H9 (cell line): ENCODE measurements at regions not wholly inside any gene's neighbourhood (a gene's known extent, or its start where the extent isn't known, plus 50 kb on each side); places are given as distances from the start of the nearest gene placed in this dataset.

Experiments
- DNase-seq: peaks from one replicate; pipeline ENCODE4 v3.0.0-alpha.2; 2017
- H2AFZ ChIP-seq: one replicate; pipeline ENCODE4 v1.6.1; 2013; ENCODE audit warnings: mild to moderate bottlenecking, low read length, control low read depth, moderate library complexity
- H2AK5ac ChIP-seq: 2 replicates; pipeline ENCODE4 v1.6.1; 2013; ENCODE audit warnings: low read length, control low read depth, mixed read lengths; ENCODE audit not compliant: insufficient read length
- H2BK120ac ChIP-seq: one replicate; pipeline ENCODE4 v1.6.1; 2013; ENCODE audit warnings: low read depth, mild to moderate bottlenecking, low read length, control low read depth, inconsistent platforms; ENCODE audit not compliant: poor library complexity, severe bottlenecking
- H2BK12ac ChIP-seq: 2 replicates; pipeline ENCODE4 v1.6.1; 2013; ENCODE audit warnings: low read length, control low read depth, mixed read lengths, low read depth; ENCODE audit not compliant: insufficient read length
- H2BK15ac ChIP-seq: 2 replicates; pipeline ENCODE4 v1.6.1; 2013; ENCODE audit warnings: low read depth, low read length, control low read depth
- H2BK20ac ChIP-seq: one replicate; pipeline ENCODE4 v1.6.1; 2013; ENCODE audit warnings: low read depth, mild to moderate bottlenecking, low read length, control low read depth, inconsistent platforms; ENCODE audit not compliant: poor library complexity, severe bottlenecking
- H2BK5ac ChIP-seq: 2 replicates; pipeline ENCODE4 v1.6.1; 2013; ENCODE audit warnings: low read length, control low read depth, mixed read lengths; ENCODE audit not compliant: insufficient read length
- H3K14ac ChIP-seq: 2 replicates; pipeline ENCODE4 v1.6.1; 2013; ENCODE audit warnings: low read length, control low read depth; ENCODE audit not compliant: insufficient read depth
- H3K18ac ChIP-seq: 2 replicates; pipeline ENCODE4 v1.6.1; 2013; ENCODE audit warnings: low read depth, mild to moderate bottlenecking, mixed read lengths, low read length, control low read depth; ENCODE audit not compliant: insufficient read length
- H3K23ac ChIP-seq: 2 replicates; pipeline ENCODE4 v1.6.1; 2013; ENCODE audit warnings: low read length, control low read depth, mixed read lengths, low read depth; ENCODE audit not compliant: insufficient read length
- H3K23me2 ChIP-seq: 2 replicates; pipeline ENCODE4 v1.6.1; 2013; ENCODE audit warnings: low read depth, mild to moderate bottlenecking, mixed read lengths, low read length, control low read depth; ENCODE audit not compliant: insufficient read length, poor library complexity, severe bottlenecking
- H3K27ac ChIP-seq: 2 replicates; pipeline ENCODE4 v1.5.1; 2013; ENCODE audit warnings: low read length, control low read depth, mixed read lengths, low read depth; ENCODE audit not compliant: insufficient read length
- H3K27me3 ChIP-seq: 2 replicates; pipeline ENCODE4 v1.6.1; 2013; ENCODE audit warnings: low read length, control low read depth, inconsistent platforms; ENCODE audit not compliant: insufficient read depth
- H3K4ac ChIP-seq: 2 replicates; pipeline ENCODE4 v1.6.1; 2013; ENCODE audit warnings: low read depth, mild to moderate bottlenecking, control low read depth, inconsistent platforms, low read length, moderate library complexity
- H3K4me1 ChIP-seq: 2 replicates; pipeline ENCODE4 v1.6.1; 2013; ENCODE audit warnings: low read length, control low read depth, inconsistent platforms; ENCODE audit not compliant: insufficient read depth
- H3K4me2 ChIP-seq: 2 replicates; pipeline ENCODE4 v1.6.1; 2013; ENCODE audit warnings: low read length, control low read depth, mixed read lengths; ENCODE audit not compliant: insufficient read length, insufficient read depth
- H3K56ac ChIP-seq: 2 replicates; pipeline ENCODE4 v1.6.1; 2013; ENCODE audit warnings: low read depth, mild to moderate bottlenecking, mixed read lengths, low read length, control low read depth; ENCODE audit not compliant: insufficient read length
- H3K79me1 ChIP-seq: 2 replicates; pipeline ENCODE4 v1.6.1; 2013; ENCODE audit warnings: low read depth, mild to moderate bottlenecking, moderate library complexity, low read length, control low read depth, inconsistent platforms; ENCODE audit not compliant: insufficient read depth, poor library complexity, severe bottlenecking
- H3K79me2 ChIP-seq: 2 replicates; pipeline ENCODE4 v1.6.1; 2013; ENCODE audit warnings: low read length, control low read depth, inconsistent platforms; ENCODE audit not compliant: insufficient read depth
- H3K9ac ChIP-seq: 2 replicates; pipeline ENCODE4 v1.6.1; 2013; ENCODE audit warnings: low read length, control low read depth, mixed read lengths; ENCODE audit not compliant: insufficient read length; ENCODE audit errors: extremely low read depth
- H3K9me3 ChIP-seq: one replicate; pipeline ENCODE4 v1.6.1; 2013; ENCODE audit warnings: low read depth, low read length, inconsistent platforms; ENCODE audit not compliant: control insufficient read depth
- H3T11ph ChIP-seq: one replicate; pipeline ENCODE4 v1.6.1; 2013; ENCODE audit warnings: mild to moderate bottlenecking, low read length, control low read depth, inconsistent platforms
- H4K20me1 ChIP-seq: one replicate; pipeline ENCODE4 v1.6.1; 2013; ENCODE audit not compliant: control insufficient read depth, insufficient read length, insufficient read depth
- H4K5ac ChIP-seq: 2 replicates; pipeline ENCODE4 v1.6.1; 2013; ENCODE audit warnings: low read depth, mild to moderate bottlenecking, mixed read lengths, low read length, control low read depth; ENCODE audit not compliant: insufficient read length
- H4K8ac ChIP-seq: replicated peaks from 2 replicates; pipeline ENCODE4 v1.6.1; 2013; ENCODE audit warnings: low read length, control low read depth, mixed read lengths, low read depth; ENCODE audit not compliant: insufficient read length
- H4K91ac ChIP-seq: 2 replicates; pipeline ENCODE4 v1.6.1; 2013; ENCODE audit warnings: low read depth, mild to moderate bottlenecking, moderate library complexity, mixed read lengths, low read length, control low read depth; ENCODE audit not compliant: insufficient read length
- H3K27ac Mint-ChIP-seq, 3 experiments: 2 replicates in 2 of 3; 3 replicates in 1 of 3; pipeline ENCODE4 v1.8.0; 2020 to 2021; ENCODE audit warnings: mixed read lengths in 3 of 3, mild to moderate bottlenecking in 1 of 3, moderate library complexity in 1 of 3
- H3K27me3 Mint-ChIP-seq: 2 replicates; pipeline ENCODE4 v1.8.0; 2021; ENCODE audit warnings: low read depth, mild to moderate bottlenecking, moderate library complexity, mixed read lengths
- H3K36me3 Mint-ChIP-seq, 3 experiments: 2 replicates in 2 of 3; 3 replicates in 1 of 3; pipeline ENCODE4 v1.8.0; 2020 to 2021; ENCODE audit warnings: low read depth in 3 of 3, mixed read lengths in 3 of 3; ENCODE audit not compliant: insufficient read depth in 1 of 3
- H3K4me1 Mint-ChIP-seq, 2 experiments: 2 replicates each; pipeline ENCODE4 v1.8.0; 2020; ENCODE audit warnings: mixed read lengths in 2 of 2
- H3K4me3 Mint-ChIP-seq, 2 experiments: 2 replicates in 1 of 2; 3 replicates in 1 of 2; pipeline ENCODE4 v1.8.0; 2020 to 2021; ENCODE audit warnings: mild to moderate bottlenecking in 2 of 2, mixed read lengths in 2 of 2, moderate library complexity in 1 of 2
- H3K9me3 Mint-ChIP-seq, 2 experiments: 2 replicates in 1 of 2; 3 replicates in 1 of 2; pipeline ENCODE4 v1.8.0; 2020; ENCODE audit warnings: mild to moderate bottlenecking in 2 of 2, mixed read lengths in 2 of 2, moderate library complexity in 1 of 2
- WGBS: extraction: QIAGEN DNeasy Blood & Tissue Kit; methylation state at CpG from one replicate; pipeline ENCODE4 v1.1.7; 2013; ENCODE audit warnings: missing lambda C conversion rate, low lambda C conversion rate, mixed read lengths; ENCODE audit not compliant: insufficient read length; ENCODE audit errors: extremely low coverage; 5-methylcytosine and 5-hydroxymethylcytosine counted together
- TF ChIP-seq, protein P1 (sequence below): fragments of 200-600 bp; sonication (generic); conservative IDR thresholded peaks from 3 replicates; pipeline ENCODE4 v1.8.0; 2021; ENCODE audit warnings: antibody characterized with exemption, mild to moderate bottlenecking

DNA sequence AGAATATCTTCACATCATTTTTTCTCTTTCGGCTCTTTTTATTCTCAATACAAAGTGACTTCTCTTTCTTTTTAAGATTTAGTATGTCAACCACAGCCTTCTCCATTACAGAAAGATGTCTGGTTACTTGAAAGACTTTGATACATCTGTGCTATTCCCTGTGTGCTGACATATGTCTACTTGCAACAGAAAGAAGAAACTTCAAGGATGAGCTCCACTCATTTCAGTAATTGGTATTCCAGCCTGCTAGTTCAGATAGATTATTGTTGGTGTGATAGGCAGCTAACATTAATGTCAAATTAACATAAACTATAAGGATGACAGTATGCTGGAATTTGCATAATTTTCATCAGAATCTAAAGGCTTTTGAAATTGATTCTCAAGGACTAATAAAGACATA lies 948.7 kb downstream of the PCDH18 start:
- WGBS: no CpG with 5 or more reads among the region's 1 CpG
- no peak overlapping the region for H4K91ac ChIP-seq
- Mint-ChIP-seq H3K9me3 (no peaks in the 10 kb centered on the region), H3K4me1 (no peaks in the 10 kb centered on the region), H3K36me3 (no peaks in the 10 kb centered on the region), H3K4me3 (no peak overlapping the region), H3K27ac (no peak overlapping the region), H3K27me3 (no peaks in the 10 kb centered on the region)
- no peak overlapping the region for H2AK5ac ChIP-seq
- no peak overlapping the region for H3K4ac ChIP-seq
- no peaks in the 10 kb centered on the region for H3K9me3 ChIP-seq
- DNase-seq: no peak
- no peaks in the 10 kb centered on the region for H3K79me2 ChIP-seq
- TF ChIP-seq, protein P1, sequence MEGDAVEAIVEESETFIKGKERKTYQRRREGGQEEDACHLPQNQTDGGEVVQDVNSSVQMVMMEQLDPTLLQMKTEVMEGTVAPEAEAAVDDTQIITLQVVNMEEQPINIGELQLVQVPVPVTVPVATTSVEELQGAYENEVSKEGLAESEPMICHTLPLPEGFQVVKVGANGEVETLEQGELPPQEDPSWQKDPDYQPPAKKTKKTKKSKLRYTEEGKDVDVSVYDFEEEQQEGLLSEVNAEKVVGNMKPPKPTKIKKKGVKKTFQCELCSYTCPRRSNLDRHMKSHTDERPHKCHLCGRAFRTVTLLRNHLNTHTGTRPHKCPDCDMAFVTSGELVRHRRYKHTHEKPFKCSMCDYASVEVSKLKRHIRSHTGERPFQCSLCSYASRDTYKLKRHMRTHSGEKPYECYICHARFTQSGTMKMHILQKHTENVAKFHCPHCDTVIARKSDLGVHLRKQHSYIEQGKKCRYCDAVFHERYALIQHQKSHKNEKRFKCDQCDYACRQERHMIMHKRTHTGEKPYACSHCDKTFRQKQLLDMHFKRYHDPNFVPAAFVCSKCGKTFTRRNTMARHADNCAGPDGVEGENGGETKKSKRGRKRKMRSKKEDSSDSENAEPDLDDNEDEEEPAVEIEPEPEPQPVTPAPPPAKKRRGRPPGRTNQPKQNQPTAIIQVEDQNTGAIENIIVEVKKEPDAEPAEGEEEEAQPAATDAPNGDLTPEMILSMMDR: no peak
- no peaks in the 10 kb centered on the region for H3K4me1 ChIP-seq
- no peak overlapping the region for H3T11ph ChIP-seq
- no peak overlapping the region for H3K14ac ChIP-seq
- H3K9ac ChIP-seq: no peak overlapping the region
- H3K79me1 ChIP-seq: no peaks in the 10 kb centered on the region
- H3K27ac ChIP-seq: no peak overlapping the region
- no peak overlapping the region for H2BK120ac ChIP-seq
- H2BK5ac ChIP-seq: no peak overlapping the region
- no peak overlapping the region for H3K18ac ChIP-seq
- H2AFZ ChIP-seq: no peak overlapping the region
- no peak overlapping the region for H4K5ac ChIP-seq
- H3K27me3 ChIP-seq: no peaks in the 10 kb centered on the region
- no peak overlapping the region for H2BK20ac ChIP-seq
- H3K23me2 ChIP-seq: no peaks in the 10 kb centered on the region
- no peak overlapping the region for H3K56ac ChIP-seq
- no peak overlapping the region for H3K23ac ChIP-seq
- H4K8ac ChIP-seq: no peak overlapping the region
- H4K20me1 ChIP-seq: no peaks in the 10 kb centered on the region
- H2BK12ac ChIP-seq: no peak overlapping the region
- no peak overlapping the region for H3K4me2 ChIP-seq
- H2BK15ac ChIP-seq: no peak overlapping the region
